ENCODE measurements at regions not wholly inside any gene's neighbourhood (a gene's known extent, or its start where the extent isn't known, plus 50 kb on each side); places are given as distances from the start of the nearest gene placed in this dataset.

- no peaks in the 10 kb centered on the region for H3K9me3 ChIP-seq (ENCODE audit: control insufficient read depth in 2 of 2, low read length in 2 of 2)
- H3K27me3 ChIP-seq (ENCODE audit: control insufficient read depth in 1 of 2, insufficient read depth in 2 of 2, low read length in 2 of 2) = no peaks in the 10 kb centered on the region
- H3K4me3 ChIP-seq (ENCODE audit: low read length in 2 of 2) = no peak overlapping the region
- H3K27ac ChIP-seq (ENCODE audit: low read length) = no peak overlapping the region
- no peak overlapping the region for H3K9ac ChIP-seq (ENCODE audit: low read length in 2 of 2)
- H3K36me3 ChIP-seq (ENCODE audit: control insufficient read depth in 2 of 2, insufficient read depth in 2 of 2, low read length in 2 of 2) = no peaks in the 10 kb centered on the region
- H3K4me1 ChIP-seq (ENCODE audit: control insufficient read depth, insufficient read depth, low read length) = no peaks in the 10 kb centered on the region
Observed at GRCh38 chr13:39913928-39914327, 258.5 kb downstream of the COG6 start.

DNA sequence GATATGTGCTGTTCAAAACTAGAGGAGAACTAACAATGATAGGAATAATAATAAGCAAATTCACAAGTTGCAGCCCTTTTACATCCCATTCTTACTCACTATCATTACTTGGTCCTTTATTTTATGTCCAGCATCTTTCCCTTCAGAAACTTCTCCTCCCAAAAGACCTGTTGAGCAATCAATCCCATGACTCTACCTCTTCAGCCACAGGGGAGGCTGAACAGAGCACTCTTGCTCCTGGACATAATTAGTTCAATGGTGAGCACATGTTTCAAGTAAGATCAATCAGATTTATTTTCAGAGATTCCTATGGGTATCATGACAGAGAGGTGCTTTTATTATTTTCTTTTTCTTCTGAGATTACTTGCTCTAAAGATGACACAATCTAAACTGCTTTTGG is 260.0 kb downstream of the COG6 start:
- Histone ChIP-seq H3K9me3 (ENCODE audit: control insufficient read depth in 2 of 2, low read length in 2 of 2) (no peaks in the 10 kb centered on the region), H3K27ac (ENCODE audit: low read length) (no peak overlapping the region)

GRCh38 chr13:39916330-39916729 is 260.9 kb downstream of the COG6 start:
- Histone ChIP-seq H3K4me3 (ENCODE audit: low read length in 2 of 2) (no peak overlapping the region), H3K27me3 (ENCODE audit: control insufficient read depth in 1 of 2, insufficient read depth in 2 of 2, low read length in 2 of 2) (no peaks in the 10 kb centered on the region), H3K9ac (ENCODE audit: low read length in 2 of 2) (no peak overlapping the region), H3K36me3 (ENCODE audit: control insufficient read depth in 2 of 2, insufficient read depth in 2 of 2, low read length in 2 of 2) (no peaks in the 10 kb centered on the region), H3K9me3 (ENCODE audit: control insufficient read depth in 2 of 2, low read length in 2 of 2) (no peaks in the 10 kb centered on the region), H3K27ac (ENCODE audit: low read length) (no peak overlapping the region), H3K4me1 (ENCODE audit: control insufficient read depth, insufficient read depth, low read length) (no peaks in the 10 kb centered on the region)

More for the DNA sequence above, 260.0 kb downstream of the COG6 start:
- Histone ChIP-seq H3K9ac (ENCODE audit: low read length in 2 of 2) (no peak overlapping the region), H3K27me3 (ENCODE audit: control insufficient read depth in 1 of 2, insufficient read depth in 2 of 2, low read length in 2 of 2) (no peaks in the 10 kb centered on the region), H3K36me3 (ENCODE audit: control insufficient read depth in 2 of 2, insufficient read depth in 2 of 2, low read length in 2 of 2) (no peaks in the 10 kb centered on the region), H3K4me1 (ENCODE audit: control insufficient read depth, insufficient read depth, low read length) (no peaks in the 10 kb centered on the region), H3K4me3 (ENCODE audit: low read length in 2 of 2) (no peak overlapping the region)

DNA sequence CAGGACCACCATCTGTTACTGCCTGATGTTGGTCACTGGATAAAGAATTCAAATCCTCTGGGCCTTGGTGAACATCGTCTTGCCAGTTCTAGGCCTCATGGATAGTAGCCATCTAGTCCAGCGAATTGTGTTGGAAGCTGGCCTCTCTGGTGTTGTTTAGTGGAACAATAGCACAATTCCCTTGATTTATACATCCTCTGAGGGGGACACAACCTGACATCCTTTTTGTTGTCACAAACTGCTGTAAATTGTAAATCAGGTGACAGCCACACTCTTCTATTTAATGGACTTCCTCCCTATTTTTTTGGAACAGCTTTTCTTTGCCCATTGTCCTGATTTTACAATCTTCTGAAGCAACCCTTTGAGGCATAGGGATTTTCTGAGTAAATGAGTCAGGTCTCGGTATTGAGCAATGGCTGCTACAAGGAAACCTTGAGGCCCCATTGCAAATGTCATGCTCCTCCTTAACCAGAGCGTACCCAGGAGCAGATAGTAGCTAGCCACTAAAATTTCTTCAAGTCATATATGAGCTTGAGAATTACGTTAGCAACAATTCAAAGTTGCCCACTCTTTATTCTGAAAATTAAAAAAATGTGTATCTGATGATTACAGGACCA is 263.3 kb downstream of the COG6 start:
- no peak overlapping the region for H3K27ac ChIP-seq (ENCODE audit: low read length)
- no peaks in the 10 kb centered on the region for H3K4me1 ChIP-seq (ENCODE audit: control insufficient read depth, insufficient read depth, low read length)
- H3K9ac ChIP-seq (ENCODE audit: low read length in 2 of 2) = no peak overlapping the region
- H3K9me3 ChIP-seq (ENCODE audit: control insufficient read depth in 2 of 2, low read length in 2 of 2) = no peaks in the 10 kb centered on the region
- H3K36me3 ChIP-seq (ENCODE audit: control insufficient read depth in 2 of 2, insufficient read depth in 2 of 2, low read length in 2 of 2) = no peaks in the 10 kb centered on the region
- no peaks in the 10 kb centered on the region for H3K27me3 ChIP-seq (ENCODE audit: control insufficient read depth in 1 of 2, insufficient read depth in 2 of 2, low read length in 2 of 2)
- H3K4me3 ChIP-seq (ENCODE audit: low read length in 2 of 2) = no peak overlapping the region

GRCh38 chr13:39920613-39921012 is 265.2 kb downstream of the COG6 start:
- no peaks in the 10 kb centered on the region for H3K4me1 ChIP-seq (ENCODE audit: control insufficient read depth, insufficient read depth, low read length)
- no peaks in the 10 kb centered on the region for H3K36me3 ChIP-seq (ENCODE audit: control insufficient read depth in 2 of 2, insufficient read depth in 2 of 2, low read length in 2 of 2)
- no peaks in the 10 kb centered on the region for H3K9me3 ChIP-seq (ENCODE audit: control insufficient read depth in 2 of 2, low read length in 2 of 2)
- no peaks in the 10 kb centered on the region for H3K27me3 ChIP-seq (ENCODE audit: control insufficient read depth in 1 of 2, insufficient read depth in 2 of 2, low read length in 2 of 2)
- H3K4me3 ChIP-seq (ENCODE audit: low read length in 2 of 2) = no peak overlapping the region
- no peak overlapping the region for H3K9ac ChIP-seq (ENCODE audit: low read length in 2 of 2)
- H3K27ac ChIP-seq (ENCODE audit: low read length) = no peak overlapping the region

- no peaks in the 10 kb centered on the region for H3K27me3 ChIP-seq (ENCODE audit: control insufficient read depth in 1 of 2, insufficient read depth in 2 of 2, low read length in 2 of 2)
- no peak overlapping the region for H3K4me3 ChIP-seq (ENCODE audit: low read length in 2 of 2)
- no peaks in the 10 kb centered on the region for H3K36me3 ChIP-seq (ENCODE audit: control insufficient read depth in 2 of 2, insufficient read depth in 2 of 2, low read length in 2 of 2)
- no peak overlapping the region for H3K9ac ChIP-seq (ENCODE audit: low read length in 2 of 2)
- no peak overlapping the region for H3K27ac ChIP-seq (ENCODE audit: low read length)
- H3K4me1 ChIP-seq (ENCODE audit: control insufficient read depth, insufficient read depth, low read length) = no peaks in the 10 kb centered on the region
- peaks cover 4% of the 10 kb centered on the region in 2 donors for H3K9me3 ChIP-seq (ENCODE audit: control insufficient read depth in 2 of 2, low read length in 2 of 2)
Observed at GRCh38 chr13:39926345-39926744, 270.9 kb downstream of the COG6 start.

- no peak overlapping the region for H3K9ac ChIP-seq (ENCODE audit: low read length in 2 of 2)
- H3K9me3 ChIP-seq (ENCODE audit: control insufficient read depth in 2 of 2, low read length in 2 of 2) = peaks cover 4% of the 10 kb centered on the region in 2 donors
- no peak overlapping the region for H3K4me3 ChIP-seq (ENCODE audit: low read length in 2 of 2)
Observed at GRCh38 chr13:39928261-39928660, 272.8 kb downstream of the COG6 start.

DNA sequence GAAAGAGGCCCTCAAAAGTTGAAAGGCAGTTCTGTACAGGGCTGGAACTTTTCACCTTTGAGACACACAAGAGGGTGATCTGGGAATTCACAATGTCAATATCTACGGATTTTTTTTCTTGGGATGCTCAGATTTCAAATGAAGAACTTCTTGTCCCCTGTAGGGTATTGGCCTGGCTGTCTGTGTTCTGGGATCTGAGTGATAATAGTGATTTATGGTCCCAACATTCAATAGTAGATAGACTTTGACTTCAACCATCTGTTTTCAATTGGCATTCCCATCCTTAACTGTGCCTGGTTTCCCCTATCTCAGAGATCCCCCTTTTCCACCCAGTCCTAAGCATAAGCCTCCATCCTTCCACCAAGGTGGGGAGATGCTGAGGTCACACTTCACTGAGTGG is 274.1 kb downstream of the COG6 start:
- Histone ChIP-seq H3K9me3 (ENCODE audit: control insufficient read depth in 2 of 2, low read length in 2 of 2) (peaks cover 4% of the 10 kb centered on the region in 2 donors), H3K4me1 (ENCODE audit: control insufficient read depth, insufficient read depth, low read length) (no peaks in the 10 kb centered on the region)

More at GRCh38 chr13:39928261-39928660, 272.8 kb downstream of the COG6 start:
- H3K4me1 ChIP-seq (ENCODE audit: control insufficient read depth, insufficient read depth, low read length) = no peaks in the 10 kb centered on the region
- no peaks in the 10 kb centered on the region for H3K36me3 ChIP-seq (ENCODE audit: control insufficient read depth in 2 of 2, insufficient read depth in 2 of 2, low read length in 2 of 2)
- H3K27ac ChIP-seq (ENCODE audit: low read length) = no peak overlapping the region
- no peaks in the 10 kb centered on the region for H3K27me3 ChIP-seq (ENCODE audit: control insufficient read depth in 1 of 2, insufficient read depth in 2 of 2, low read length in 2 of 2)

DNA sequence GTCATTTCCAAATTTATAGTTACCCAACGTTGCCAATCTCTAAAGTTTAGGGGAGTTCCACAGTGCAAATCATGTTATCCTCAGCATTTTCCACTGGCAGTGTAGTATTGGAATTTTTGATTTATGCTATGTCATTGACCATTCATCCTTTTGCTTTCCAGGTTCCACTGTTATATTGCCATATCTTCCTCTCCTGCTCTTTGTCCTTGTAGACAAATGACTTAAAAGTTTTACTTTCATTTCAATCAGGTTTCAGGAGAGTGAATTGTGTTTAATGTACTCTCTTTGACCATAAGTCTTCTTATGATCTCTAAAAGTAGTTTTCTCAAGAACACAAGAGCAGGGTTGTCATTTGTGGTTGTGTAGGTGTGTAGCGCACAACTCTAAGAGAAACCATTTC is 274.6 kb downstream of the COG6 start:
- Histone ChIP-seq H3K9me3 (ENCODE audit: control insufficient read depth in 2 of 2, low read length in 2 of 2) (peaks cover 4% of the 10 kb centered on the region in 2 donors), H3K27me3 (ENCODE audit: control insufficient read depth in 1 of 2, insufficient read depth in 2 of 2, low read length in 2 of 2) (no peaks in the 10 kb centered on the region), H3K27ac (ENCODE audit: low read length) (no peak overlapping the region), H3K36me3 (ENCODE audit: control insufficient read depth in 2 of 2, insufficient read depth in 2 of 2, low read length in 2 of 2) (no peaks in the 10 kb centered on the region), H3K4me1 (ENCODE audit: control insufficient read depth, insufficient read depth, low read length) (no peaks in the 10 kb centered on the region), H3K4me3 (ENCODE audit: low read length in 2 of 2) (no peak overlapping the region), H3K9ac (ENCODE audit: low read length in 2 of 2) (no peak overlapping the region)

More for the DNA sequence above, 274.1 kb downstream of the COG6 start:
- H3K27me3 ChIP-seq (ENCODE audit: control insufficient read depth in 1 of 2, insufficient read depth in 2 of 2, low read length in 2 of 2) = no peaks in the 10 kb centered on the region
- no peak overlapping the region for H3K4me3 ChIP-seq (ENCODE audit: low read length in 2 of 2)
- H3K27ac ChIP-seq (ENCODE audit: low read length) = no peak overlapping the region
- no peaks in the 10 kb centered on the region for H3K36me3 ChIP-seq (ENCODE audit: control insufficient read depth in 2 of 2, insufficient read depth in 2 of 2, low read length in 2 of 2)
- H3K9ac ChIP-seq (ENCODE audit: low read length in 2 of 2) = no peak overlapping the region

DNA sequence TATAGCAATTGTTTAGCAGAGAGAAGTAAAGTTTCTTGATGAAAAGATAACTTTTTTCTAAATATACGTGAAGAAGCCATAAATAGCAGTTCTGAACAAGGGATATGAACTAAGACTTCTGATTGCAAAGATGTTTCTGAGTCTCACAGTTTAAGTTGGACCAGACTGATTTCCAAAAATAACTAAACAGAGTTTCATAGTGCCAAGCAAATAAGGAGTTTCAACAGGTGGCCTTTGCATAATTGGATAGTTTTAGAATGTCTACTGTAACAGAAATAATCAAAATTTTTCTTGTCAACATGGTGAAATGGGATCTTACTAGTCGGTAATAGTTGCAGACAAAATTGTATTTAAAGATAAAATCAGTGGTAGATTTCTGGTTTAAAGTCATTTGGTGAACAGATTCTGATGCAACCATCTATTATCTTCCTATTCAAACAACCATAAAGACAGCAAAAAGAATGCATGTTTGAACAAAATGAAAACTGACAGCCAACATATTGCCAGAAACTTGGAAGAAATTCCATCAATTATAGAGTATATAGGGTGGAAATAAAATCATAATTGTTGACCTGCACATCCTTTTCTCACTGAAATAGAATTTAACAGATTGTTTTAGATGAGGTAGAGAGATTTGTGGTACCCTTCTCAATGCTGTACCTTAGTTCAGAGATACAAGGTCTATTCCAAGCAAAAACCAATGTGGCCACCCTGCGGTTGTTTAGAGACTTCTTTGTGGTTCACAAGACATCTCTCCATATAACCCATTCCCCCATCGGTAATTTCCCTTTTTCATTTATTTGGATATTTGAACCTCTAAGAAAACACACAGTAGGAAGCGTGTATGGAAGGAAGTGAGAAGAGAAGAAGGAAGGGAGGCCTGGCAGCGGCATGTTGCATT is 275.3 kb downstream of the COG6 start:
- no peak overlapping the region for H3K4me3 ChIP-seq (ENCODE audit: low read length in 2 of 2)

DNA sequence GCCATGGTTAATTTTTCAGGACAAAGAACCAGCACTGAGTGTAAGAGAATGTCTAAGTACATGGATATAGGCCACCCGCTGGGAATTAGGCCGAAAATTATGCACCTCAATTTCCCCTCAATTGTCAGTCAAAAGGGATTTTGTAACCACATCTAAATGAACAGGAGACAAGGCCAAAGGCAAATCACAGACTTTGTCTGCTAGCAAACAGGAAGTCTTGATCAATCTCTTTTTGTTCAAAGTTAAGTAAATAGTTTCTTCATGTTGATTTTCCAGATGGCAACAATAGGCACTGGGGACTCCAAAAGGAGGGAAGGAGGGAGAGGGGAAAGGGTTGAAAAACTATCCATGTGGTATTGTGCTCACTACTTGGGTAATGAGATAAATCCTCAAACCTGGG is 276.0 kb downstream of the COG6 start:
- Histone ChIP-seq H3K9me3 (ENCODE audit: control insufficient read depth in 2 of 2, low read length in 2 of 2) (peaks cover 0 to 4% of the 10 kb centered on the region in 2 donors), H3K4me1 (ENCODE audit: control insufficient read depth, insufficient read depth, low read length) (no peaks in the 10 kb centered on the region), H3K4me3 (ENCODE audit: low read length in 2 of 2) (no peak overlapping the region), H3K27me3 (ENCODE audit: control insufficient read depth in 1 of 2, insufficient read depth in 2 of 2, low read length in 2 of 2) (no peaks in the 10 kb centered on the region), H3K27ac (ENCODE audit: low read length) (no peak overlapping the region), H3K36me3 (ENCODE audit: control insufficient read depth in 2 of 2, insufficient read depth in 2 of 2, low read length in 2 of 2) (no peaks in the 10 kb centered on the region), H3K9ac (ENCODE audit: low read length in 2 of 2) (no peak overlapping the region)

More for the DNA sequence above, 275.3 kb downstream of the COG6 start:
- H3K36me3 ChIP-seq (ENCODE audit: control insufficient read depth in 2 of 2, insufficient read depth in 2 of 2, low read length in 2 of 2) = no peaks in the 10 kb centered on the region
- no peaks in the 10 kb centered on the region for H3K27me3 ChIP-seq (ENCODE audit: control insufficient read depth in 1 of 2, insufficient read depth in 2 of 2, low read length in 2 of 2)
- no peak overlapping the region for H3K9ac ChIP-seq (ENCODE audit: low read length in 2 of 2)
- no peak overlapping the region for H3K27ac ChIP-seq (ENCODE audit: low read length)
- peaks cover 3 to 4% of the 10 kb centered on the region in 2 donors for H3K9me3 ChIP-seq (ENCODE audit: control insufficient read depth in 2 of 2, low read length in 2 of 2)
- no peaks in the 10 kb centered on the region for H3K4me1 ChIP-seq (ENCODE audit: control insufficient read depth, insufficient read depth, low read length)
